Suppressor macrophage treated with lipopolysaccharide for 4 hours (primary cell): ENCODE measurements at regions not wholly inside any gene's neighbourhood (a gene's known extent, or its start where the extent isn't known, plus 50 kb on each side); places are given as distances from the start of the nearest gene placed in this dataset.
A peak's percentile ranks its signal among the peaks of the same experiment; 100 is the strongest.

Source experiments
- DNase-seq: peaks from one replicate; pipeline ENCODE4 v3.0.0-alpha.2; 2020

GRCh38 chr9:23551929-23552707 lies 273.9 kb downstream of the ELAVL2 start:
- no peak for DNase-seq

GRCh38 chr9:23552876-23553601 lies 273.0 kb downstream of the ELAVL2 start:
- DNase-seq, result no peak

- DNase-seq, result no peak
Measured at GRCh38 chr9:23554686-23555085, 271.4 kb downstream of the ELAVL2 start.

GRCh38 chr9:23555851-23556250 lies 270.2 kb downstream of the ELAVL2 start:
- DNase-seq, result no peak

GRCh38 chr9:23556459-23556858 lies 269.6 kb downstream of the ELAVL2 start:
- DNase-seq, result no peak

GRCh38 chr9:23557689-23558088 lies 268.4 kb downstream of the ELAVL2 start:
- no peak for DNase-seq

GRCh38 chr9:23559522-23559921 lies 266.5 kb downstream of the ELAVL2 start:
- DNase-seq, result no peak

- no peak for DNase-seq
Measured at GRCh38 chr9:23563517-23563916, 262.5 kb downstream of the ELAVL2 start.

GRCh38 chr9:23567516-23568165 lies 258.4 kb downstream of the ELAVL2 start:
- no peak for DNase-seq

GRCh38 chr9:23571414-23572104 lies 254.5 kb downstream of the ELAVL2 start:
- DNase-seq, result no peak

- DNase-seq, result no peak
Measured at GRCh38 chr9:23573800-23574199, 252.2 kb downstream of the ELAVL2 start.

GRCh38 chr9:23577611-23578010 lies 248.4 kb downstream of the ELAVL2 start:
- no peak for DNase-seq

- DNase-seq, result peak; percentile 53
Measured at GRCh38 chr9:23581931-23582330, 244.1 kb downstream of the ELAVL2 start.

- DNase-seq, result peak; percentile 2
Measured at GRCh38 chr9:23582836-23583235, 243.2 kb downstream of the ELAVL2 start.

- DNase-seq, result peak; percentile 8
Measured at GRCh38 chr9:23586906-23587305, 239.1 kb downstream of the ELAVL2 start.

- DNase-seq, result no peak
Measured at GRCh38 chr9:23587433-23587832, 238.6 kb downstream of the ELAVL2 start.

GRCh38 chr9:23587903-23588302 lies 238.1 kb downstream of the ELAVL2 start:
- DNase-seq, result no peak

GRCh38 chr9:23590276-23591000 lies 235.6 kb downstream of the ELAVL2 start:
- DNase-seq, result peak; percentile 12

GRCh38 chr9:23594421-23594820 lies 231.6 kb downstream of the ELAVL2 start:
- no peak for DNase-seq

GRCh38 chr9:23596913-23597634 lies 229.0 kb downstream of the ELAVL2 start:
- no peak for DNase-seq

GRCh38 chr9:23598994-23599393 lies 227.0 kb downstream of the ELAVL2 start:
- no peak for DNase-seq

- no peak for DNase-seq
Measured at GRCh38 chr9:23603311-23603710, 222.7 kb downstream of the ELAVL2 start.
